Muscle layer of duodenum (tissue), 2 donors: ENCODE measurements at regions not wholly inside any gene's neighbourhood (a gene's known extent, or its start where the extent isn't known, plus 50 kb on each side); places are given as distances from the start of the nearest gene placed in this dataset.
"Not testable (repeated sequence)": the region's sequence is repeated elsewhere in the genome, so short reads cannot be mapped to it uniquely, and the experiment has no call there.

Experiments used
- H3K27ac ChIP-seq: one replicate; pipeline ENCODE4 v1.7.0; 2013; ENCODE audit warnings: mild to moderate bottlenecking, low read length
- H3K27me3 ChIP-seq: one replicate; pipeline ENCODE4 v1.7.0; 2013; ENCODE audit warnings: low read depth, mild to moderate bottlenecking, control low read depth, low read length
- H3K36me3 ChIP-seq, 2 donors: one replicate each; pipeline ENCODE4 v1.7.0; 2013; ENCODE audit warnings: low read length in 2 of 2, control low read depth in 1 of 2, mild to moderate bottlenecking in 1 of 2; ENCODE audit not compliant: insufficient read depth in 2 of 2, control insufficient read depth in 1 of 2
- H3K4me1 ChIP-seq, 2 donors: one replicate each; pipeline ENCODE4 v1.7.0; 2013; ENCODE audit warnings: low read length in 2 of 2, mild to moderate bottlenecking in 2 of 2, control low read depth in 1 of 2, moderate library complexity in 1 of 2; ENCODE audit not compliant: insufficient read depth in 2 of 2, control insufficient read depth in 1 of 2
- H3K4me3 ChIP-seq, 2 donors: one replicate each; pipeline ENCODE4 v1.7.0; 2013; ENCODE audit warnings: low read length in 2 of 2, low read depth in 1 of 2, mild to moderate bottlenecking in 1 of 2
- H3K9me3 ChIP-seq, 2 donors: one replicate each; pipeline ENCODE4 v1.7.0; 2013; ENCODE audit warnings: low read length in 2 of 2, control low read depth in 1 of 2, mild to moderate bottlenecking in 1 of 2; ENCODE audit not compliant: control insufficient read depth in 1 of 2
- donor health status: healthy.

DNA sequence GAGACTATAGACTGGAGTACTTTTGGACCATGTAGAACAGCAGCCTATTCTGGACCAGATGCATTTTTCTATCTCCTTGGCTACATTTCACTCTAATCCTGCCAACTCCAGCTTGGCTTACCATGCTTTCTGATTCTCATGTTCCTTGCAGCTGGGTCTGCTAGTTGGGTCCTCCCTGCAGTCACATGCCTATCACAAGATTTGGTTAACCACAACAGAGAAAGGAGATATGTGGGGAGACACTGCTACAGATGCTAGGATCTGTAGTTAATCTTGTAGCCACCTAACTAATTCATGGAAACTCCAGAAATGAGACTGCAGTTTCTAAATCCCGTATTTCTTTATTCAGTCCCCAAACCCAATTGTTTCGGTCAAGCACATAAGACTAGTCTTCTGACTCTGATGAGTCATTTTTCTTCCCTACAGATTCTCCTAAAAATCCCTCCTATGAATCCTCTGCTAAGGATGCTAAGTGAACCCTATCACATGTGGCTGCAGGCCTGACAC lies 410.6 kb downstream of the DAD1 start:
- H3K27ac ChIP-seq, result no peak overlapping the region
- no peaks in the 10 kb centered on the region for H3K27me3 ChIP-seq
- no peaks in the 10 kb centered on the region for H3K36me3 ChIP-seq
- no peaks in the 10 kb centered on the region for H3K4me1 ChIP-seq
- H3K9me3 ChIP-seq, result no peaks in the 10 kb centered on the region
- H3K4me3 ChIP-seq, result no peak overlapping the region

DNA sequence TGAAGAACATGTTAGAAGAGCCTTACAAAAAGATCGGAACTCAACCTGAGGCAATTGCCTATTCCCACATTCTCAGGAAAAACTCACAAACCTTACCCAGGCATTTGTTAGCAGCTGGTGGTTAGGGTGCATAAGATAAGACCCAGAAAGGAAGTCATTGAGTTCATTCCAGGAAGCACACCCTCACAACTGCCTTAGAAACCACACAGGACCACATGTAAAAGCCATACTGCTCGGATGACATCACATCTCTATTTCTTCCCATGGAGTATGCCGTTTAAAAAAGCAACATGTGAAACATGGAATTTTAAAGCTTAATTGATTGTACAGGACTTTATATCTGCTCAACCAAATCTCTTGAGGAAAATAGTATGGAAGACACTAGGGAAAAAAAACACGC lies 411.2 kb downstream of the DAD1 start:
- Histone ChIP-seq H3K36me3 (no peaks in the 10 kb centered on the region), H3K27me3 (no peaks in the 10 kb centered on the region), H3K4me3 (no peak overlapping the region), H3K27ac (no peak overlapping the region), H3K4me1 (no peaks in the 10 kb centered on the region), H3K9me3 (no peaks in the 10 kb centered on the region)

DNA sequence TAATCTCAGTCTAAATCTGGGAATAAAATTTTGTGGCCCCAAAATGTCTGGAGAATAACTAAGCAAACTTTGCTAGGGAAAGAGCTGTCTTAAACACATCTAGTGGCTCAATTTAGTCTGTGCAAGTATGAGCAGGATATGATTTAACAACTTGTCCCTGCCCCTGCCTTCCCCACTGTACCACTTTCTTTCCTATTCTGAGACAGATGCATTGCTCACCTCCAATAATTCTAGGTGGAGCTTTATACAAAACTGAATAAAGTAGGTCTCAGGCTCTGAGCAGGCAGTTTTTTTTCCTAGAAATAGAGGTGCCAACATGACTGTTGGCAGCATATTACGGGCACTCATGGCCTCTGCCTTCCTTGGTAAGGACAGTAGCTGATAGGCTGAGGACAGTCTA lies 412.1 kb downstream of the DAD1 start:
- Histone ChIP-seq H3K27ac (no peak overlapping the region), H3K36me3 (no peaks in the 10 kb centered on the region), H3K4me1 (no peaks in the 10 kb centered on the region)

DNA sequence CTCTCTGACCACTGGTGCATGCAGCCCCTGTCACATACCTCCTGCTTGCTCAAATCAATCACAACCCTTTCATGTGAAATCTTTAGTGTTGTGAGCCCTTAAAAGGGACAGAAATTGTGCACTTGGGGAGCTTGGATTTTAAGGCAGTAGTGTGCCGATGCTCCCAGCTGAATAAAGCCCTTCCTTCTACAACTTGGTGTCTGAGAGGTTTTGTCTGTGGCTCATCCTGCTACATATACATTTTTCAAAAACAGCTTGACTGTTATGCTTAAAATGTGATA lies 413.8 kb downstream of the DAD1 start:
- not testable (repeated sequence) for H3K27ac ChIP-seq, H3K36me3 ChIP-seq

More for the DNA sequence above, 412.1 kb downstream of the DAD1 start:
- no peaks in the 10 kb centered on the region for H3K9me3 ChIP-seq
- no peaks in the 10 kb centered on the region for H3K27me3 ChIP-seq
- H3K4me3 ChIP-seq, result no peak overlapping the region

DNA sequence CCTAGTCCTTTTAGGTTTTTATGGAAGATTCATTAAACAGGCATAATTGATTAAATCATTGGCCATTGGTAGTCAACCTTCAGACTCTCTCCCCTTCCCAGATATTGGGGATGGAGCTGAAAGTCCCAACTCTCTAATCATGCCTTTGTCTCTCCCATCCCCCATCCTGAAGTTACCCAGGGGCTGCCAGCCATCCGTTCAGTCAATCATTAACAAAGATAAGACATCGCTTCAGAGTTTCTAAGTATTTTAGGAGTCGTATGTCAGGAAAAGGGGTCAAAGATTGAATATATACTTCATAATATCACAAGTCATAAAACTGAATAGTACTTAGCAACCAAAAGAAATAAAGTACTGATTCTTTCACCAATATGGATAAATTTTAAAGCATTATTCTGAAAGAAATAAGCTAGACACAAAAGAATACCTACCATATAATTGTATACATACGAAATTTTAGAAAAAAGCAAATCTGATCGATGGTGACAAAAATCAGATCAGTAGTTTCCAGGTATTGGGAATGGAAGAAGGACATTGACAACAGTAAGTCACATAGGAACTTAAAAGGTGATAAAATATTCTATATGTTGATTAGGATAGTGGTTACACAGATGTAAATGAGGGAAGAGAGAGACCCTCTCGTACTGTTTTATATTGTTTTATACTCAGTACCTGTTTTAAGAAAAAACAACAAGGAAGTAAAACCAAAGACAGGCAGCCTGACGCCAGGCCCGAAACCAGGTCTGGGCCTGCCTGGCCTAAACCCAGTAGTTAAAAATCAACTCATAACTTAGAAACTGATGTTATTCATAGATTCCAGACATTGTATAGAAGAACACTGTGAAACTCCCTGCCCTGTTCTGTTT lies 414.4 kb downstream of the DAD1 start:
- no peaks in the 10 kb centered on the region for H3K9me3 ChIP-seq
- H3K27ac ChIP-seq, result no peak overlapping the region
- H3K4me1 ChIP-seq, result no peaks in the 10 kb centered on the region
- H3K27me3 ChIP-seq, result no peaks in the 10 kb centered on the region
- no peak overlapping the region for H3K4me3 ChIP-seq
- no peaks in the 10 kb centered on the region for H3K36me3 ChIP-seq

More for the DNA sequence above, 413.8 kb downstream of the DAD1 start:
- not testable (repeated sequence) for H3K4me1 ChIP-seq, H3K4me3 ChIP-seq, H3K27me3 ChIP-seq, H3K9me3 ChIP-seq

DNA sequence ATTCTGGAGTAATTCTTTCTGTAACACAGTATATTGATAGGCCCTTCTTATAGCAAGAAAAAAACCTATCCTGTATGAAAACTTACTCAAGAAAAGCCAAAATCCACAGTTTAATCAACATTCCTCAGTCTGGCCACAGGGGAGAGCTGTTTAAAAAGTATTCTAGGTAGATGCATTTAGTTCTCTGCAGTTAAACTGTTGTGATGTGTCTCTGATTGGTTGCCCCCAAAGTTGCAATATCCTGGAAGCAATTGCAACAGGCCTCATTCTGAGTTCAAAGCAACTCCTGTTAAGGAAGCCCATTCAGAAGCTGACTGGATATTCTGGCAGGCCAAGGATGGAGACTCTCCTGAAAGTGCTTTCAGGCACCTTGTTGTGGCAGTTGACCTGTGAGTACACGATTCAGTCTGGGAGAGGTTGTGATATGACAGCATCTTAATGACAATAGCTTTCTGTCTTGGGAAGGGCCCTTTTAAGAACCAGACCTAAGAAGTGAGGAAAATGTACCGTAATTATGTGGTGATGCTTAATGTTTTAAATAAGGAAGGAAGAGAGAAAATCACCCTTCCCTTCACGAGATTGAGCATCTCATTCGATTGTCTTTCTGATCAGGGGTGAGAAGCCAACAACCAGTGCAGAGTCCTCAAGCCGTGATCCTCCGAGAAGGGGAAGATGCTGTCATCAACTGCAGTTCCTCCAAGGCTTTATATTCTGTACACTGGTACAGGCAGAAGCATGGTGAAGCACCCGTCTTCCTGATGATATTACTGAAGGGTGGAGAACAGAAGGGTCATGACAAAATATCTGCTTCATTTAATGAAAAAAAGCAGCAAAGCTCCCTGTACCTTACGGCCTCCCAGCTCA lies 420.7 kb downstream of the DAD1 start:
- no peaks in the 10 kb centered on the region for H3K36me3 ChIP-seq
- no peaks in the 10 kb centered on the region for H3K4me1 ChIP-seq
- H3K4me3 ChIP-seq, result no peak overlapping the region
- no peak overlapping the region for H3K27ac ChIP-seq
- no peaks in the 10 kb centered on the region for H3K9me3 ChIP-seq
- no peaks in the 10 kb centered on the region for H3K27me3 ChIP-seq

DNA sequence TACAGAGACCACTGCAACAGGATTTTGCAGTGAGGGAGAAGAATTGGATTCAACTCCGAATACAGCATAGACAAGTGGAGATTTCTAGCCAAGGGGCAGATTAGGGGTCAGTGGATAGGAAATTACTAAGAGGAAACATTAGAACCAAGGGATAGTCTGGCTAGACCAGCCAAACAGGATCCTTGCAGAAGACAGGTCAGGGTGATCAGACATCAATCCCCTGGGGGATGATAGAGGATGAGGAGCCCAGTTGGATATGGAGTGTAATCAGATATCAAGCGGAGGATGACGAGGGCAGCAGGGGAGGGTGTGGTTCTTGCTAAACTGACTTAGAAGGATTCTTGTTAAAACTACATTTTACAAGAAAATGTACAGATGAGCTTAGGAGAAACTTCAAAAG lies 424.4 kb downstream of the DAD1 start:
- no peaks in the 10 kb centered on the region for H3K4me1 ChIP-seq
- H3K4me3 ChIP-seq, result no peak overlapping the region
- no peaks in the 10 kb centered on the region for H3K27me3 ChIP-seq
- no peaks in the 10 kb centered on the region for H3K9me3 ChIP-seq
- H3K27ac ChIP-seq, result no peak overlapping the region
- no peaks in the 10 kb centered on the region for H3K36me3 ChIP-seq

DNA sequence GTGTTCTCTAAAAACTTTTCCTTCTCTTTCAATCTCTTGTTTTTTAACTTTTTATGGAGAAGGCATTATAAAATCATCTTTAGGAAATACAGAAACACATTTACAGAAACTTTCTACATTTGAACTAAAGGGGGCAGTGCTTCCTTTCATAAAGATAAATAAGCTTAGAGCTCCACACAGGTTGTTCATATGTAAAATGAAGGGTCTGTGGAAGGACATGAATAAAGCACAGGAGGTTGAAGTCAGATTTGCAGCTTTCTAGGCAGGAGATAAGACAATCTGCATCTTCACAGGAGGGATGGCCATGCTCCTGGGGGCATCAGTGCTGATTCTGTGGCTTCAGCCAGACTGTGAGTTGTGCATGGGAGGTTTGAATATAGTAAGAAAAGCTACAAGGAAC lies 426.0 kb downstream of the DAD1 start:
- Histone ChIP-seq H3K27me3 (no peaks in the 10 kb centered on the region), H3K4me1 (no peaks in the 10 kb centered on the region), H3K36me3 (no peaks in the 10 kb centered on the region), H3K9me3 (no peaks in the 10 kb centered on the region), H3K27ac (no peak overlapping the region), H3K4me3 (no peak overlapping the region)

DNA sequence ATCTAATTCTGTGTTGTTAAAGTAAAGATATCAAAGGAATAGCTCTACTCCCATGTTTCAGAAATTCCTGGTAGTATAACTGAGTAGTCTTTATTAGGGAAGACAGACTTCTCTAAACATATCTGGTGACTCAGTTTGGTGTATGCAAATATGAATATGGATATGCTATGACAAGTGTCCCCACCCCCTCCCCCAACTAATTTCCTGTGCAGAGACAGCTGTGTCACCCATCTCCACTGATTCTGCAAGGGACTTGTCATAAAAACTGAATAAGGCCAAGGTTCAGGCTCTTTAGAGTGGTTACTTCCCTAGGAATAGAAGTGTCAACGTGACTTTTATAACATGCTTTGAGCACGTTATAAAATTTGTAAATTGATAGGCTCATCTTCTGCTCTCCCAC lies 429.1 kb downstream of the DAD1 start:
- no peaks in the 10 kb centered on the region for H3K27me3 ChIP-seq
- H3K4me1 ChIP-seq, result no peaks in the 10 kb centered on the region
- H3K9me3 ChIP-seq, result no peaks in the 10 kb centered on the region
- no peak overlapping the region for H3K4me3 ChIP-seq
- no peaks in the 10 kb centered on the region for H3K36me3 ChIP-seq
- H3K27ac ChIP-seq, result no peak overlapping the region

DNA sequence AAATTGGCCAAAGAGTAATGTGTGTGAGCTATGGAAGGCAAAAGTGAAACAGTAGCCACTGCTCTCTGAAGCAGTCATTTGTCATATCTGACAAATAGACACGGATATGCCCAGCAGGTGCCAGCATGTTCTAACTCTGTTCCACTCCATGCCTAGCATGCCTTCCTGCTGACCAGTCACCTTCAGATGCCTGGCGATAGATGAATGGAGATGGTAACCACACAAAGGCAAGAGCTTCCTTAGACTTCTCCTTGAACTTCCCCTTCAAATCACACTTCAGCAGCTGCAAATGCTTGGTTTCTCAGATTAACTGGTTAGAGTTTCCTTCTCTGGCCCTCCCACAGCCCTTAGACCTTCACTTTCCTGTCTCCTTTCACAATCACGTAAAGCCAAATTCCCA lies 429.9 kb downstream of the DAD1 start:
- no peaks in the 10 kb centered on the region for H3K27me3 ChIP-seq
- no peaks in the 10 kb centered on the region for H3K4me1 ChIP-seq
- H3K27ac ChIP-seq, result no peak overlapping the region
- no peaks in the 10 kb centered on the region for H3K9me3 ChIP-seq
- H3K36me3 ChIP-seq, result no peaks in the 10 kb centered on the region
- no peak overlapping the region for H3K4me3 ChIP-seq

DNA sequence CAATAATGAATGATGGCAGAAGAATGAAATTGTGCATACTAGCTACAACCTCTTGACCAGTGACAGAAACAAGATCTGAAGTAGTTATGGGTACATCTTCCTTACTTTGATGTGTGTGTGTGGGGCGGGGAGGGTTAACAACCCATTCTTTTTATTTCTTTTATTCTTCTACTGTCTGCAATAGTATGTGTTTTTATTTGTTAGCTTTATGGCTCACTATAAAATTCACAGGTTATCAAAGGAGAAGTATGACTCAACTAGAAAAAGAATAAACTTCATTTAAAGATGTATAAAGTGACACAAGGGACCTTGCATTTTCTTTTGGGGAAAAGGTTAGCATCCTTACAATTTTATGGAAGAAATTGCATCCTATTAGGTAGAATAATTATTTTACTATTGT lies 430.5 kb downstream of the DAD1 start:
- Histone ChIP-seq H3K27ac (no peak overlapping the region), H3K9me3 (no peaks in the 10 kb centered on the region), H3K36me3 (no peaks in the 10 kb centered on the region), H3K4me3 (no peak overlapping the region), H3K4me1 (no peaks in the 10 kb centered on the region), H3K27me3 (no peaks in the 10 kb centered on the region)
